HG02840 (cell line): ENCODE measurements at regions not wholly inside any gene's neighbourhood (a gene's known extent, or its start where the extent isn't known, plus 50 kb on each side); places are given as distances from the start of the nearest gene placed in this dataset.
"Not testable (repeated sequence)": the region's sequence is repeated elsewhere in the genome, so short reads cannot be mapped to it uniquely, and the experiment has no call there.

Experiments
- ATAC-seq: cut with Tn5 transposase; IDR thresholded peaks from one replicate; pipeline ENCODE4 v1.9.1; 2021; ENCODE audit warnings: mild to moderate bottlenecking, moderate library complexity, moderate number of reproducible peaks; ENCODE audit not compliant: unreplicated experiment, low FRiP score

GRCh38 chr3:6746443-6746842 is 114.5 kb upstream of the GRM7 start:
- ATAC-seq, result no peak

GRCh38 chr3:6747017-6747416 is 113.9 kb upstream of the GRM7 start:
- no peak for ATAC-seq

GRCh38 chr3:6750782-6751181 is 110.1 kb upstream of the GRM7 start:
- ATAC-seq, result no peak

- ATAC-seq, result no peak
Observed at GRCh38 chr3:6753536-6753935, 107.4 kb upstream of the GRM7 start.

GRCh38 chr3:6769532-6770396 is 91.2 kb upstream of the GRM7 start:
- not testable (repeated sequence) for ATAC-seq

- ATAC-seq, result no peak
Observed at GRCh38 chr3:6770397-6770690, 90.6 kb upstream of the GRM7 start.

GRCh38 chr3:6771171-6771570 is 89.7 kb upstream of the GRM7 start:
- no peak for ATAC-seq

GRCh38 chr3:6779140-6779539 is 81.8 kb upstream of the GRM7 start:
- ATAC-seq, result no peak

- no peak for ATAC-seq
Observed at GRCh38 chr3:6781092-6781491, 79.8 kb upstream of the GRM7 start.

GRCh38 chr3:6785726-6786125 is 75.2 kb upstream of the GRM7 start:
- ATAC-seq, result no peak

GRCh38 chr3:6791161-6791560 is 69.8 kb upstream of the GRM7 start:
- no peak for ATAC-seq

- peak; percentile 79 for ATAC-seq
Observed at GRCh38 chr3:6799264-6799915, 61.5 kb upstream of the GRM7 start.

GRCh38 chr3:6803619-6804018 is 57.3 kb upstream of the GRM7 start:
- ATAC-seq, result no peak

GRCh38 chr3:6805236-6805635 is 55.7 kb upstream of the GRM7 start:
- no peak for ATAC-seq

- ATAC-seq, result no peak
Observed at GRCh38 chr3:6806991-6807390, 53.9 kb upstream of the GRM7 start.

- ATAC-seq, result no peak
Observed at GRCh38 chr3:6807967-6808588, 52.8 kb upstream of the GRM7 start.

- ATAC-seq, result no peak
Observed at GRCh38 chr3:6809349-6809748, 51.6 kb upstream of the GRM7 start.
